Keratinocyte (primary cell): ENCODE measurements at regions not wholly inside any gene's neighbourhood (a gene's known extent, or its start where the extent isn't known, plus 50 kb on each side); places are given as distances from the start of the nearest gene placed in this dataset.

Experiments
- DNase-seq: peaks from one replicate; pipeline ENCODE4 v3.0.0-alpha.2; 2011; ENCODE audit warnings: low read depth, missing footprints, low spot score
- FAIRE-seq: peaks from 2 replicates; lab custom pipeline; 2011; peaks lifted over from hg19 to GRCh38; lab: Jason Lieb, UNC
- H2AFZ ChIP-seq: 2 replicates; pipeline ENCODE4 v1.6.0; 2012; ENCODE audit warnings: low read length, control low read depth, inconsistent platforms; ENCODE audit not compliant: control insufficient read depth
- H3K27ac ChIP-seq: 2 replicates; pipeline ENCODE4 v1.5.1; 2011; ENCODE audit warnings: low read length; ENCODE audit not compliant: control insufficient read depth, insufficient read depth
- H3K27me3 ChIP-seq: 3 replicates; pipeline ENCODE4 v1.6.0; 2011; ENCODE audit warnings: low read length; ENCODE audit not compliant: control insufficient read depth, insufficient read depth; ENCODE audit errors: extremely low read depth
- H3K36me3 ChIP-seq, 2 experiments: 2 replicates in 1 of 2; 3 replicates in 1 of 2; pipeline ENCODE4 v1.5.1; 2011; ENCODE audit warnings: low read length in 2 of 2, mild to moderate bottlenecking in 1 of 2; ENCODE audit not compliant: control insufficient read depth in 2 of 2, insufficient read depth in 2 of 2; ENCODE audit errors: extremely low read depth in 1 of 2
- H3K4me1 ChIP-seq: 3 replicates; pipeline ENCODE4 v1.5.1; 2011; ENCODE audit warnings: low read length; ENCODE audit not compliant: control insufficient read depth, insufficient read depth; ENCODE audit errors: extremely low read depth
- H3K4me2 ChIP-seq: 3 replicates; pipeline ENCODE4 v1.6.0; 2011; ENCODE audit warnings: low read depth, low read length; ENCODE audit not compliant: control insufficient read depth, insufficient read depth; ENCODE audit errors: extremely low read depth
- H3K4me3 ChIP-seq, 3 experiments: fragments of 200-600 bp in 1 of 3; sonication (generic) in 1 of 3; 2 replicates in 2 of 3; 3 replicates in 1 of 3; pipeline ENCODE4 v1.5.1; 2011 to 2016; ENCODE audit warnings: low read length in 3 of 3, mild to moderate bottlenecking in 3 of 3, control low read depth in 2 of 3, inconsistent platforms in 1 of 3, low read depth in 1 of 3, mixed read lengths in 1 of 3, mixed run types in 1 of 3, moderate library complexity in 1 of 3; ENCODE audit not compliant: control insufficient read depth in 2 of 3, insufficient read depth in 2 of 3; ENCODE audit errors: extremely low read depth in 1 of 3
- H3K79me2 ChIP-seq: 2 replicates; pipeline ENCODE4 v1.6.0; 2012; ENCODE audit warnings: low read length; ENCODE audit not compliant: control insufficient read depth, insufficient read depth
- H3K9ac ChIP-seq: 3 replicates; pipeline ENCODE4 v1.6.0; 2011; ENCODE audit warnings: low read length; ENCODE audit not compliant: control insufficient read depth, insufficient read depth; ENCODE audit errors: extremely low read depth
- H3K9me1 ChIP-seq: 3 replicates; pipeline ENCODE4 v1.6.0; 2011; ENCODE audit warnings: low read length; ENCODE audit not compliant: control insufficient read depth, insufficient read depth; ENCODE audit errors: extremely low read depth
- H3K9me3 ChIP-seq: 2 replicates; pipeline ENCODE4 v1.5.1; 2012; ENCODE audit warnings: low read depth, low read length; ENCODE audit not compliant: control insufficient read depth
- H4K20me1 ChIP-seq: 3 replicates; pipeline ENCODE4 v1.6.0; 2011; ENCODE audit warnings: low read length; ENCODE audit not compliant: control insufficient read depth, insufficient read depth; ENCODE audit errors: extremely low read depth
- CTCF ChIP-seq, 3 experiments: IDR thresholded peaks in 1 of 3; conservative IDR thresholded peaks in 1 of 3; optimal IDR thresholded peaks in 1 of 3; 2 replicates in 2 of 3; 3 replicates in 1 of 3; pipeline versions ENCODE3 to v1.5.1; 2011; ENCODE audit warnings: low read length in 3 of 3, mild to moderate bottlenecking in 3 of 3, moderate library complexity in 2 of 3, control low read depth in 1 of 3, inconsistent platforms in 1 of 3; ENCODE audit not compliant: insufficient read depth in 2 of 3; ENCODE audit errors: extremely low read depth in 1 of 3
- EZH2 ChIP-seq: IDR thresholded peaks from one replicate; pipeline ENCODE4 v1.6.1; 2012; ENCODE audit warnings: inconsistent platforms, mild to moderate bottlenecking, low read length, moderate library complexity
- dilution Hi-C: fragments of 300-500 bp; cut with MboI; formaldehyde crosslinking; loops from one replicate; pipeline ENCODE4 v1.7.0; 2020; ENCODE audit warnings: low sequenced_read_pairs; ENCODE audit not compliant: extremely low pct_ligation_motif_present

- dilution Hi-C loops = no loop called here
- no peak for FAIRE-seq
- H3K4me2 ChIP-seq = no peak overlapping the region
- no peak overlapping the region for H3K27ac ChIP-seq
- H3K4me1 ChIP-seq = no peaks in the 10 kb centered on the region
- TF ChIP-seq EZH2 (no peak), CTCF (optimal IDR thresholded peaks at IDR 0.05 in 1 of 3, IDR thresholded peaks at IDR 0.05 in 1 of 3, conservative IDR thresholded peaks at IDR 0.05 in 1 of 3; ENCODE audit: extremely low read depth in 1 of 3, insufficient read depth in 2 of 3, low read length in 3 of 3) (no peak)
- no peaks in the 10 kb centered on the region for H3K79me2 ChIP-seq
- no peak overlapping the region for H2AFZ ChIP-seq
- no peak overlapping the region for H3K9ac ChIP-seq
- no peak overlapping the region for H3K4me3 ChIP-seq
- no peaks in the 10 kb centered on the region for H3K9me1 ChIP-seq
- H4K20me1 ChIP-seq = no peaks in the 10 kb centered on the region
- no peaks in the 10 kb centered on the region for H3K27me3 ChIP-seq
- no peaks in the 10 kb centered on the region for H3K36me3 ChIP-seq
- H3K9me3 ChIP-seq = no peaks in the 10 kb centered on the region
- no peak for DNase-seq
These were observed 545.5 kb upstream of the HTR2C start for GRCh38 chrX:114038358-114038757.

GRCh38 chrX:114037515-114037914, 546.4 kb upstream of the HTR2C start:
- dilution Hi-C loops = no loop called here
- no peak for TF ChIP-seq EZH2
- no peak for TF ChIP-seq CTCF (optimal IDR thresholded peaks at IDR 0.05 in 1 of 3, IDR thresholded peaks at IDR 0.05 in 1 of 3, conservative IDR thresholded peaks at IDR 0.05 in 1 of 3; ENCODE audit: extremely low read depth in 1 of 3, insufficient read depth in 2 of 3, low read length in 3 of 3)
- Histone ChIP-seq H3K4me1 (no peaks in the 10 kb centered on the region), H3K36me3 (no peaks in the 10 kb centered on the region), H3K79me2 (no peaks in the 10 kb centered on the region), H3K4me3 (no peak overlapping the region), H3K9ac (no peak overlapping the region), H3K9me3 (no peaks in the 10 kb centered on the region), H3K27me3 (no peaks in the 10 kb centered on the region), H2AFZ (no peak overlapping the region), H3K9me1 (no peaks in the 10 kb centered on the region), H3K27ac (no peak overlapping the region), H4K20me1 (no peaks in the 10 kb centered on the region), H3K4me2 (no peak overlapping the region)
- DNase-seq = no peak
- FAIRE-seq = no peak
